HK-2 (cell line): ENCODE measurements at regions not wholly inside any gene's neighbourhood (a gene's known extent, or its start where the extent isn't known, plus 50 kb on each side); places are given as distances from the start of the nearest gene placed in this dataset.
A peak's percentile ranks its signal among the peaks of the same experiment; 100 is the strongest.
"Not testable (repeated sequence)": the region's sequence is repeated elsewhere in the genome, so short reads cannot be mapped to it uniquely, and the experiment has no call there.

Experiments
- DNase-seq: peaks from one replicate; pipeline ENCODE4 v3.0.0-alpha.2; 2018; ENCODE audit not compliant: unreplicated experiment

DNA sequence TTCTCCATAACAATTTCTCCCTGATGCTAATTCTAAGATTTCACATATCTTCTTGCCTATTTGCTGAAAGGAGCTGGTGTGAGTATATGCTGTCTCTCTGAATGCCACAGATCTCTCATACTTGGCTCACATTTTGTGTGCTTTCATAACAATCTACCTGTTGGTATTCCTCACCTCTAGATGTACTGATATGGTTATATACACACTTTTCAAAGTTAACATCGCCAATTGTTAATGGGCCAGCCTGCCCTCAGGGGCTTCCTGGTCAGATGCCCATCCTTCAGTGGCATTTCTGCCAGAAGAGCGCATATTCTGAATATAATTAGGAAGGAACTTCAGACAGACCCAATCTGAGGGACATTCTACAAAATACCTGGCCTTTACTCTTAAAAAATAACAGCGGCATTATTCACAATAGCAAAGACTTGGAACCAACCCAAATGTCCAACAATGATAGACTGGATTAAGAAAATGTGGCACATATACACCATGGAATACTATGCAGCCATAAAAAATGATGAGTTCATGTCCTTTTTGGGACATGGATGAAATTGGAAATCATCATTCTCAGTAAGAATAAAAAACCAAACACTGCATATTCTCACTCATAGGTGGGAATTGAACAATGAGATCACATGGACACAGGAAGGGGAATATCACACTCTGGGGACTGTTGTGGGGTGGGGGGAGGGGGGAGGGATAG lies 123.9 kb upstream of the FAT1 start:
- not testable (repeated sequence) for DNase-seq

DNA sequence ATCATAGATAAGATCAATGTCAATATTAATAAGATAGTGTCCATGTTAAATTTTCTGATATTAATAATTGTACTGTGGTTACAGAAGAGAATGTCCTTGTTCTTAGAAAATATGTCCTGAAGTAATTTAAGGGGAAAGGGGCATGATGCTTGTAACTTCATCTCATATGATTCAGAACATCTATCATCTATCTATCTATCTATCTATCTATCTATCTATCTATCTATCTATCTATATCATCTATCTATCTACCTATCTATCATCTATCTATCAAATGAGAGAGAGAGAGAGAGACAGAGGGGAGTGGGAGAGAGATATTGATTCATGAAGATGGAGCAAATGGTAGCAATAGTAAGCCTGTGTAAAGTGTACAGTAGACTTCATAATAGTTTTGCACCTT lies 124.8 kb upstream of the FAT1 start:
- DNase-seq: no peak

DNA sequence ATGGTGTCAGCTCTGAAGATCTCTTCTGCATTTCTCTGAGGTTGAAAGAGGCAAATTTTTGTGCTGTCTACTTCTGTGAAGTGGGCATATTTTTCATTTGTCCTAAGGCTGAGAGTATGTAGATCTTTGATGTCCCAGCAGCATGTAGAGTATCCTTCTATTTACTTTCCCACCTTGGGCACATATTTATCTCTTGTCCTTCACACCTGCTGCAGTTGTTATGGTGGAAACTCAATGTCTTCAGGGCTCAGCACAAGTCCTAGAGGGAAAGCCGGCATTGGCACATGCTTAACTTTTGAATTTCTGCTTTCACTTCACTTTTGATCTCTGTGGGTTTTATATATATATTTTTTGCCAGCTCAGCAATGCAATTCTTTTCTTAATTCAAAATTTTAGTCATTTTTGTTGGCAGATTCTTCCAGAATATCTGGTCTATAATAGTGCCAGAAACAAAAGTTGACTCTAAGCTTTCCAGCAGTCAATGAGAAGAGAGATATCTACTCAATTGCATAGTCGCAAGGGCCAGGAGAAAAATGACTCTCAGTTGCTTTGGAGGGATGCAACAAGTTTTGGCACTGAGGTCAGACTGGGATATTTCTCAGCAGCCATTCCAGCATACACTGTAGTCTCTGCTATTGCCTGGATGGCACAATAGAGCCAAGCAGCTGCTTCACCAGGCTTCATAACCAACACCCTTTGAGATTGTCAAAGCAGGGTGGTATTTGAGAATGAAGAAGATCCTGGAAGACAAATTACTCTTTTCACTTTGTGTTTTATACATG lies 127.8 kb upstream of the FAT1 start:
- no peak for DNase-seq

DNA sequence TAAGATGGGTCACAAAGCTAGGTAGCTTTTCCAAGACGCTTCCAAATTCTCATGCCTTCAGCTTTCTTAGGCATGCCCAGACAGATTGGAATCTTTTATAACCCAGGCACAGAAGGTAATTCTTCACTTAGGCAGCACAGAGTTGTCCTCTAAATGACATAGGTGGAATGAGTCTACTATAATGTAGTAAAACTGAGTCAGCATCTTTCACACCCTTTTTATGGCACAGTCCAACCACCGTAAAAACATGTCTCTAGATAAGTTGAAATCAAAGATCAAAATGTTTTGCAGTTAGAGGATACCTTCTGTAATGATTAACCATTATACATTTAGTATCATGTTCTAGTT lies 128.4 kb upstream of the FAT1 start:
- DNase-seq: no peak

DNA sequence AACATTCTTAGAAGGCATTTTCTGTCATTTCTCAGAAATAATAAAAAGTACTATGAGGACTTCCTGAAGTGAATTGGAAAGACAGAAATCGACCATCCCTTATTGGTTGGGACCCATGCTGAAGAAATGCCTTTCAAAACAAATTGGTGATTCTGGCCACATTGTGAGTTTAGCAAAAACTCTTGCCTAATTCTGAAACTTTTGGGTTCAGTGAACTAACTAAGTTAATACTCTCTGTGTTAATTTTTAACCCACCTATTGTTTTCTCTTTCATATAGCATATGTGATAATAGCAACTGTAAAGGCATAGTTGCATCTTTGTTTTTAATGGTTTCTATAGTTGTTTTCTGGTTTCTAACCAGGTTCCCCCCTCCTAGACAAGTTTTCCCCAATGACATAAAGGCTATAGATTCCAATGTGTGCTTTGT lies 129.3 kb upstream of the FAT1 start:
- DNase-seq: no peak

DNA sequence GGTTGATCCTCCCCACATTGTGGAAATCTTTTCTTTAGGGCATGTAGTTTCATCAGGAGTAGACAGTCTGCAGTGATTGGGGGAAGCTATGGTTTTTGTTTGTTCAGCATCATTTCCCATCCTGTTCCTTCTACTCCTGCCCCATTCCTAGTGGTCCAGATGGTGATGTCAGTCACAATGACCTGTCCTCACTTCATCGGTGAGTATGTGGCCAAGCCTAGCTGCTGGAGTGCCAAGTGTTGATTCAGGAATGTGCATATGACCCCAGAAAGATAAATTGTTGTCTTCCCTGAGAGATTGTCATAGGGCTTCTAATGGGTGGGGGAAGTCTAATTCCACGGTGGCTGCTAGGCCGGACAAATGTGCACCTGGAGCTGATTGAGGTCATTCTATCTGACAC lies 130.6 kb upstream of the FAT1 start:
- DNase-seq: peak; percentile 38

DNA sequence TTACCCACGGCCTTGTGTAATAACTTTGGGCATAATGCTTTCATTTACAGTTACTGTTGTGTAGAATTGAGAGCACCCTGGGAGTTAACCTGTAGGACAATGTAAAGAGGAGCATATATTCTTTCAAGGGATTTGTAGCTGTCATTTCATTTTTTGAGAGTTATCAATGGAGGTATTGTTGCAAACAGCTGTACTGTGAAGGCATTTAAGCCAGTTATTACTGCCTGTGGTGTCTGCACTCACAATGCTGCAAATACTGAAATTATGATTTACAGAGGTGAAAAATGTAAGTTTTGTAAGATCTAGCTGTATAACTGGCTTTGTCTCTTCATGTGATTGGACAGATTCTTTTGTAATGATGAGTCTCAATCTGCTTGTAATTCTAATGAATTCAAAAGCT lies 131.5 kb upstream of the FAT1 start:
- DNase-seq: no peak

DNA sequence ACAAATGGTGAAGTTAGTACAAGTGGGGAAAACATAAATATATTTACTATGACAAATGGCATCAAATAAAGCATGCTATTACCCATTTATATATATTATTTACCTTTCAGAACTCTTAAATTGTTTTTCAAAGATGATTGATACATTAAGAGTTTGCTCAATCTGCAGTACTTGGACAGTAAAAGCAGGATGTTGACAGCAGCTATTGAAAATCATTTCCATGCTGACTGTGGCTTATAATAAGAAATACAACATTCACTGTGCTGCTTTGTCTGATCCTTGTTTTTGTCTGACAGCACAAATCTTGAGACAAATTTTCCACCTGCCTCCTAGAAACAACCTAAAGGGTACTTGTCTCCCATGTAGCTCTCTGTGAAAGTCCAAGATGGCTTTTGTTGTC lies 134.1 kb upstream of the FAT1 start:
- no peak for DNase-seq

DNA sequence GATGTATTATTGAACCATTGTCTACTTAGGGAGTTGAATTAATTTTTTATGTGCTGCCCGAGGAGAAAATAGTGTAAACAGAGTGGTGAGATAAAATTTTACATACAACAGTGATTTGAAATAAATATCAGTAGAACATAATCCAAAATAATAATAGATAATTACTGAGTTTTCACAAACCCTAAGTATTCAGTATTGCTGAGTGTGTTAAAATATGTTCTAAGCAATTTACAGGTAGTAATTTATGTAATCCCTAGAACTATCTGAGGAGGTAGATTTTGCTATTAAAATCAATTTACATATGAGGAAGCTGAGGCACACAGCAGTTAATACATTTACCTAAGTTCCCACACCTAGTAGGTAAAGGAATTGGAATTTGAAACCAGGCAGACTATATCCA lies 134.7 kb upstream of the FAT1 start:
- no peak for DNase-seq

DNA sequence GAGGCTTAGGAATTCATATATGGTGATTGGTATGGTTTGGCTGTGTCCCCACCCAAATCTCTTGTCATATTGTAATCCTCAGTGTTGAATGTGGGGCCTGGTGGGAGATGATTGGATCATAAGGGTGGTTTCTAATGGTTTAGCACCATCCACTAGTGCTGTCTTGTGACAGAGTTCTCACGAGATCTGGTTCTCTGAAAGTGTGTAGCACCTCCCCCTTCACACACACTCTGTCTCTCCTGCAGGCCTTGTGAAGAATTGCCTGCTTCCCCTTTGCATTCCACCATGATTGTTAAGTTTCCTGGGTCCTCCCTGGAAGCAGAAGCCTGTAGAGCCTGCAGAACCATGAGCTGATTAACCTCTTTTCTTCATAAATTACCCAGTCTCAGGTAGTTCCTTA lies 135.8 kb upstream of the FAT1 start:
- no peak for DNase-seq

DNA sequence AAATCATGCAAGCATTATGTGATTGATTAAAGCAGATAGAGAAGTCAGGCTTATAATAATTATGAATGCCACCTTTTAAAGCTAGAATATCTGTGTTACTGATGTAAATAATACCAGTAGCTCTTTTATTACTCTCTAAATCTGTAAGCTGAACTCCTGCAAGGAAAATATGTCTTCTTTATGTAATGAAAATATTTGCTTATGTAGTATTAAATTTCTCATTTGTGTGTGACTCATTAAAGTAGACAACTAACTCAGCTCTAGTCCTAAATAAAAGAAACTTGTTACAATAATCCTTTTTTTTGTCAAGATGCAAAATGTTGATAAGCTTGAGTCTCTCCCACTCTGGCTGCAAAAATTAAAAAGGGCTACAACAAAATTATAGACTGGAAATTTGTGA lies 137.7 kb upstream of the FAT1 start:
- no peak for DNase-seq

DNA sequence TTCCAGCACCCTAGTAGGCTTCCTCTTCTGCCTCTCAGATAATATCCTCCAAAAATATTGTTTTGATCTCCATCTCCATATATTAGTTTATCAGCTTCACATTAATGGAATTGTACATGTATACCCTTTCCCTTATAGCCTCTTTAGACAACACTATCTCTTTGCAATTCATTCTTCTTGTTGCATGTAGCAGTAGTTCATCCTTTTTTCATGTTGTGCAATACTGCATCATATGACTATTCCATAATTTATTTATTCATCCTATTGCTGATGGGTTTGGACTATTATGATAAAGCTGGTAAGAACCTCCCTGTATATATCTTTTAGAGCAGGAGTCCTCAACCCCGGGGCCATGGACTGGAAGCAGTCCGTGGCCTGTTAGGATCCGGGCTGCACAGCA lies 148.2 kb upstream of the FAT1 start:
- no peak for DNase-seq

DNA sequence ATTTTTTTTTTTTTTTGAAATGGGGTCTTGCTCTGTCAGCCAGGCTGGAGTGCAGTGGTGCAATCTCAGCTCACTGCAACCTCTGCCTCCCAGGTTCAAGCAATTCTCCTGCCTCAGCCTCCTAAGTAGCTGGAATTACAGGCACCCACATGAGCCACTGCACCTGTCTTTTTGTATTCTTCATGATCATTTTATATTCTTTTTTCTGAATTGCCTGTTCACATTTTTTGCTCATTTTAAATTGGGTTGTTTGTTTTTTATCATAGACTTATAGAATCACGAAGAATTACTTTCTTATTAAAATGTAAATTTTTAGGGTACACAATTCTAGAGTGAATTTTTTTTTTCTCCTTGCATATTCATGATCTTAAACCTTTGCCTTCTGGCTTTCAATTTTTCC lies 149.4 kb upstream of the FAT1 start:
- not testable (repeated sequence) for DNase-seq

DNA sequence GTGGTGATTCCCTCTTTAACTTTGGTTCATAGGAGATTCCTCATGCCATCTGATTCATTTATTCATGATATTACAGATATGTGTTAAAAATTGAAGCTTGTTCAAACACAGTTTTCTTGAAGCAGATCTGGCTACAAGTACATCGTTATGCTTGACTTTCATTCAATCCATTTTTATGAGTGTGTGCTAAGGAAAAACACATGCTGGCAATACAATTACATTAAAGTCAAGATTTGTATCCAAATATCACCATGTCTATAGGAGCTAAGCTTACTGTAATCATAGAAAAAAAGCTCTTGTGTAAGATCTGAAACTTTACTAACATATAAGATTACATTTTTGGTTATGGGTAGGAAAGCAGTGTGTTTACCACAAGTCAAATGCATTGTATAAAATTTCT lies 151.8 kb upstream of the FAT1 start:
- DNase-seq: no peak

DNA sequence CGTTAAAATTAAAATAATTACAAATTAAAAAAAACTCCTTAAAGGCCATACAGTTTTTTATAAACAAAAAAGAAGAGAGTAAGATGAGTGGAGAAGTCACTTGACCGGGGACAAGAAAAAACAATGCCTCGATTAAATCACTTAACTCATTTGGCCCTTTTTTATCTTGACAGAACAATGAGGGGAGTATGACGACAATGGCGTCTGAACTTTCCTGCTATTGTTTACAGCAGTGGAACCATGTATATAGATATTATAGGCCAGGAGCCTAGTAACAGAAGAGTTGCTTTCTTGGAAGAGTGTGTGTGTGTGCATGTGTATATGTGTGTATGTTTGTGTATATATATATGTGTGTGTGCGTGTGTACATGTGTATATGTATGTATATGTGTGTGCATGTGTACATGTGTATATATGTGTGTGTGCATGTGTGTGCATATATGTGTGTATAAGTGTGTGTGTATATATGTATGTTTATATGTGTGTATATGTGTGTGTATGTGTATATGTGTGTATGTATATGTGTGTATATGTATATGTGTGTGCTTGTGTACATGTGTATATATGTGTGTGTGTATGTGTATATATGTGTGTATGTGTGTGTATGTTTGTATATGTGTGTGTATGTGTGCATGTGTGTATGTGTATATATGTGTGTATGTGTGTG lies 153.4 kb upstream of the FAT1 start:
- DNase-seq: no peak

DNA sequence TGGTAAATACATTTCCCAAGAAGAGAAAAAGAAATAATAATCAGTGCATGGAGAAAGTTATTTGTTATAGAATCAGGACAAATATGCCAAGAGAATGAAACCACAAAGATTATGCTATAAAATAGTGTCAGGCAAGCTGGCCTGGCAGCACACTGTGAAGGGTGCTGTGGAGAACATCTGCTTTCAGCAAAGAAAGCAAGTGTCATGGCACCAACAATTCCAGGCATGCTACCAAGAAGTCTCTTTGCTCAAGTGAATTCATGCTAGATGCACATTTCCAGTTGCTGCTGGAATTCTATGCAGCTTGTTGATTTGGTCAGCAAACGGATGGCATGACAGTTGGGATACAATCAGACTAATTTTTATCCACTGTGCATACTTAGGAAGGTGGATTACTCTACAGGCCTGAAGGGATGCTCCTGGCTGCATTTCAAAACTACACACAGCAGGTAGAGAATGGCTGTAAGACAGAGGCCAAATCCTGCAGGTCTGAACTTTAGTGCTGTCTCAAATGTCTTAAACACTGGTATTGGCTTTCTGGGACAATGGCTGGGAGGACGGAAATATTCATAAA lies 154.6 kb upstream of the FAT1 start:
- DNase-seq: no peak

DNA sequence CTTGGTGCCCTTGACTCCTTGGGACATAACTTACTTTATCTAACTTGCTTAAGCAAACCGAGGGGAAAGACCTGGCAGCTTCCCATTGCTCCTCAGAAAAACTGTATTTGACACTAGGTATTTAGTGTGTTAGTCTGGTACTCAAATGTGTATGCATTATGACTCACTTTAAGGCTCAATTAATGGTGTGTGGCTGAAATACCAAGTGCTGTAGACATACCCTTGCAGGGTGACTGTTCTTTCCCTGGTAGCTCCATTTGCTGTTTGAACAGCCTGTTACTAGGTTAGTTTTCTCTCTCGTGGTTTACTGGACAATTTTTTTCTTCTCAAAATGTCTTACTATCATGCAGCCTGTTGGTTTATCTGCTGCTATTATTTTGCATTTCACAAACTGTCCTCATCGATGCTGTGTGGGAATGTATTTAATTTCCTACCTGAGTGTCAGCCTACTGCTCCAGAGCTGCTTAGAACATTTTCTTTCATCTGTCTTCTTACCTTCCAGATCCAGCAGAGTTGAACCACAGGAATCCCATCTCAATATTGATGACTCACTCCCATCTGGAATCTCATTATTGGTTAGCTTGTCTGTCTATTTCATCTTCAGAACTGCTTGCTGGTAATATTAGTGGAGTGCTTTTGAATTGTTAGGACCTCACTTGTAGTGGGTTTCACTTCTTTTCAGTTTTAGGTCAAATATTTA lies 158.0 kb upstream of the FAT1 start:
- DNase-seq: no peak

DNA sequence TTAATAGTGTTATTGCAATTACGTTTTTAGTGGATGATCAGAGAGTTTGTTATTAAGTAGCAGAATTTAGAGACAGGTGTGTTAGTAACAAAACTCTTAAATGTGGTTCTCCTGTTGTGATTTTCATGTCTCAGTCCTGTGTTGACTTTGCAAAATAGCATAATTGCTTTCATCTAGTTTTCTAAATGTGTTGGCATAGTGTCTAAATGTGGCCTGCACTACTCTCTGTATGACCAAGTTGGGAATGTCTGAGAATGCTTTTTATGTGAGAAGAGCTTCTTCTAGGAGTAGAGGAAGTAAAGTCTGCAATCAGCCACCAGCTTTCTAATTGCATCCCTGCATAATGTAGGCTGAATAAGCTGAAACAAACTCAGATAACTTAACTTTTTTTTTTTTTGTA lies 158.6 kb upstream of the FAT1 start:
- no peak for DNase-seq

DNA sequence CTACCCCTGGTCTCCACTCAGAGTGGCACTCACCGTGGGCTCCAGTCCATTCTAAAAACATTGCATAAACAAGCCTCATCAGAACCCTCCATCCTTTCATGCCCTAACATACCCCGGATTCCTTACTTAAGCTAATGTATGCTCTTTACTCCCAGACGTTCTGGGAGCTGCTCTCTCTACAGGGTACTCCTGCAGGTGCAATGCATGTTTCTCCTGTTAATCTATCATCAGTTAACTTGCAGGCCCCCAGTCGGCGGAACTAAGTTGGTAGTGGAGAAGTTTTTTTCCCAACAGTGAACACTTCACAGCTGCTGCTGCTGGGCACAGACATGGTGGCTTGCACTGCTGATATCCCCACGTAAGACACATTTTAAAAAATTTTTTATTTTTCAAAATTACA lies 161.6 kb upstream of the FAT1 start:
- no peak for DNase-seq

DNA sequence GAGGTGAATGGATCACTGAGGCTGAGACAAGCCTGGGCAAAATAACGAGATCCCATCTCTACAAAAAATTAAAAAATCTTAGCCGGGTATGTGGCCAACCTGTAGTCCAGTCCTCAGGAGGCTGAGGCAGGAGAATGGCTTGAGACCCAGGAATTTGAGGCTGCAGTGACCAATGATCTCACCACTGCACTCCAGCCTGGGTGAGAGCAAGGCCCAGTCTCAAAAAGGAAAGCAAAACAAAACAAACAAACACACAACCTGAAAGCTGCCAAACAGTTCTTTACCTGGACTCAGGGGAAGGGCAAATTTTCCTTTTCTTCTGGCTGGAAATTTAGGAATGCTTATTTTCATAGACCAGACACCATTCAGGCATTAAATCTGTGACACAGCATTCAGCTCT lies 163.1 kb upstream of the FAT1 start:
- no peak for DNase-seq

DNA sequence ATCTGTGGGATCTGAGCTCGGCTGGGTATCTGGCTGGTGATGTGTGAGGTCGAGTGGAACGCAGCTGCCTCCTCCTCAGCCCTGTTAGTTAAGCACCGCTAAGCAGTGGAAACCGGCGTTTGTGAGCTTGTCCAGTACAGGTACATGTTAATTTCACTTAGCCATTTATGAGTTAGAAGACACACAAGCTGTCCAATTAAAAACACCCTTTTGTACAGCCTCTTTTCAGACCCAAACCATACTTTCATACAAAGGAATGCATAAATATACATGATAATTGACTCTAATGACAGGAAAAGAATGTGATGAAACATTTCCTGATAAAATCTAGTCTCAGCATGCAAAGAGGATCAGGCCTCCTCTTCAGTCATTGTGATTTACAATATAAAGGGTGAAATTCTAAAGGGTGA lies 163.6 kb upstream of the FAT1 start:
- no peak for DNase-seq

DNA sequence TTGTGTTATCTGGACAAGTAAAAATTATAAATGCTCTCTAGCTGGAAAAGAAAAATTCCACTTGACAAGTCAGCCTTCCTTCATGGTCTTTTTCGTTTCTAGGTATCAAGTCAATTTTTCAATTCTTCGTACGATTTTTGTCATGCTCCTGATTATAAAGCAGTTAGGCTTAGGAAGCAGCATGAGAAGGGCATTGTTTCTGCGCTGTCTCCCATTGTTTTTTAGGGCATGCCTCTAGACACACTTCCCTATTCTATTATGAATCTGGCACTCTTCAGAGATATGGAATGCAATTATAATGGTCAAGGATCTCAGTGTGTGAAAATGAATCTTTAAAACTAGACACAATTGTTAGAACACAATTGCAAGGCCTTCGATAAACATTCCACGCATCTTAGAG lies 164.1 kb upstream of the FAT1 start:
- DNase-seq: no peak
